Neural progenitor cell (in vitro differentiated cells): ENCODE measurements at regions not wholly inside any gene's neighbourhood (a gene's known extent, or its start where the extent isn't known, plus 50 kb on each side); places are given as distances from the start of the nearest gene placed in this dataset.

Experiments
- EZH2 ChIP-seq: fragments of 200-600 bp; sonication (generic); IDR thresholded peaks from 2 replicates; pipeline ENCODE4 v1.6.1; 2017; ENCODE audit warnings: antibody characterized with exemption, mild to moderate bottlenecking, moderate library complexity
- EZH2phosphoT487 ChIP-seq: fragments of 200-600 bp; sonication (generic); IDR thresholded peaks from 2 replicates; pipeline ENCODE4 v1.6.1; 2017; ENCODE audit warnings: antibody characterized with exemption
- TF ChIP-seq, protein P1 (sequence below): fragments of 200-600 bp; sonication (generic); IDR thresholded peaks from 2 replicates; pipeline ENCODE4 v1.5.1; 2017; ENCODE audit warnings: antibody characterized with exemption, mild to moderate bottlenecking

DNA sequence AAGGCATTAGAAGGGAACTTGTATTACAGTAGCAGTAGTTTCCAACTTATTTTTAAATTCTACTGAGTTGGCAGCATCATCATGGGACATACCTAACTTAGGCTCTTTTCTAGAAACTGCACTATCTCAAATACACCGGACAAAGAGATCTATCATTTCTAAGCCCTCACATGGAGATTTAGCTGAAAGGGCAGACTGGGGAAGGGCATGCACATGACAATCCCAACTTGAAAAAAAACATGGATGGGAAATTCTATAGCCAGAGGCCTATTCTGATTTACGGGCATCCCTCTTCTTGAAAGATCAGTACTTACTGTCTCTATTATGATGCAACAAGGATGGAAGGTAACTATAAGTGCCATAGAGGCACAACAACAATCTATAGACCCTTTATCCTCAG, 1328.6 kb downstream of the UQCRFS1 start:
- TF ChIP-seq, protein P1, sequence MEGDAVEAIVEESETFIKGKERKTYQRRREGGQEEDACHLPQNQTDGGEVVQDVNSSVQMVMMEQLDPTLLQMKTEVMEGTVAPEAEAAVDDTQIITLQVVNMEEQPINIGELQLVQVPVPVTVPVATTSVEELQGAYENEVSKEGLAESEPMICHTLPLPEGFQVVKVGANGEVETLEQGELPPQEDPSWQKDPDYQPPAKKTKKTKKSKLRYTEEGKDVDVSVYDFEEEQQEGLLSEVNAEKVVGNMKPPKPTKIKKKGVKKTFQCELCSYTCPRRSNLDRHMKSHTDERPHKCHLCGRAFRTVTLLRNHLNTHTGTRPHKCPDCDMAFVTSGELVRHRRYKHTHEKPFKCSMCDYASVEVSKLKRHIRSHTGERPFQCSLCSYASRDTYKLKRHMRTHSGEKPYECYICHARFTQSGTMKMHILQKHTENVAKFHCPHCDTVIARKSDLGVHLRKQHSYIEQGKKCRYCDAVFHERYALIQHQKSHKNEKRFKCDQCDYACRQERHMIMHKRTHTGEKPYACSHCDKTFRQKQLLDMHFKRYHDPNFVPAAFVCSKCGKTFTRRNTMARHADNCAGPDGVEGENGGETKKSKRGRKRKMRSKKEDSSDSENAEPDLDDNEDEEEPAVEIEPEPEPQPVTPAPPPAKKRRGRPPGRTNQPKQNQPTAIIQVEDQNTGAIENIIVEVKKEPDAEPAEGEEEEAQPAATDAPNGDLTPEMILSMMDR = no peak
- TF ChIP-seq EZH2 = no peak
- no peak for TF ChIP-seq EZH2phosphoT487
